ENCODE measurements at regions not wholly inside any gene's neighbourhood (a gene's known extent, or its start where the extent isn't known, plus 50 kb on each side); places are given as distances from the start of the nearest gene placed in this dataset.

GRCh38 chr21:41593051-41593759 is 85.2 kb upstream of the TMPRSS2 start:
- ATAC-seq (ENCODE audit: low FRiP score), result no peak
- no peak for DNase-seq
- no peaks in the 10 kb centered on the region for H3K36me3 ChIP-seq (ENCODE audit: control insufficient read depth in 1 of 2, insufficient read depth in 2 of 2, low read length in 1 of 2)
- intact Hi-C loops (cut with DNase I), result no loop called here
- no peak overlapping the region for H3K4me3 ChIP-seq (ENCODE audit: low read length in 2 of 2)
- H3K4me1 ChIP-seq (ENCODE audit: control insufficient read depth in 1 of 2, insufficient read depth in 2 of 2, low read length in 2 of 2), result no peaks in the 10 kb centered on the region
- H3K27ac ChIP-seq (ENCODE audit: low read depth in 1 of 2, low read length in 2 of 2), result no peak overlapping the region
- H3K9me3 ChIP-seq (ENCODE audit: control insufficient read depth, low read length), result no peaks in the 10 kb centered on the region
- H3K27me3 ChIP-seq (ENCODE audit: control insufficient read depth in 1 of 2, insufficient read depth in 2 of 2, low read length in 1 of 2), result no peaks in the 10 kb centered on the region
- WGBS, 2 donors, result 77 to 84% methylated on average over 12 of the region's 12 CpGs

- 92 to 93% methylated on average over 10 of the region's 10 CpGs for WGBS, 2 donors
- ATAC-seq (ENCODE audit: low FRiP score), result no peak
- no peak for DNase-seq
- H3K9me3 ChIP-seq (ENCODE audit: control insufficient read depth, low read length), result no peaks in the 10 kb centered on the region
- intact Hi-C loops (cut with DNase I), result no loop called here
- H3K4me1 ChIP-seq (ENCODE audit: control insufficient read depth in 1 of 2, insufficient read depth in 2 of 2, low read length in 2 of 2), result no peaks in the 10 kb centered on the region
- H3K36me3 ChIP-seq (ENCODE audit: control insufficient read depth in 1 of 2, insufficient read depth in 2 of 2, low read length in 1 of 2), result no peaks in the 10 kb centered on the region
- no peak overlapping the region for H3K4me3 ChIP-seq (ENCODE audit: low read length in 2 of 2)
- H3K27ac ChIP-seq (ENCODE audit: low read depth in 1 of 2, low read length in 2 of 2), result no peak overlapping the region
- no peaks in the 10 kb centered on the region for H3K27me3 ChIP-seq (ENCODE audit: control insufficient read depth in 1 of 2, insufficient read depth in 2 of 2, low read length in 1 of 2)
Observed at GRCh38 chr21:41589620-41590175, 81.7 kb upstream of the TMPRSS2 start.

GRCh38 chr21:41589131-41589530 is 81.2 kb upstream of the TMPRSS2 start:
- WGBS, 2 donors, result 93 to 100% methylated on average over 2 of the region's 2 CpGs
- DNase-seq, result no peak
- Histone ChIP-seq H3K27ac (ENCODE audit: low read depth in 1 of 2, low read length in 2 of 2) (no peak overlapping the region), H3K4me3 (ENCODE audit: low read length in 2 of 2) (no peak overlapping the region), H3K36me3 (ENCODE audit: control insufficient read depth in 1 of 2, insufficient read depth in 2 of 2, low read length in 1 of 2) (no peaks in the 10 kb centered on the region), H3K9me3 (ENCODE audit: control insufficient read depth, low read length) (no peaks in the 10 kb centered on the region), H3K27me3 (ENCODE audit: control insufficient read depth in 1 of 2, insufficient read depth in 2 of 2, low read length in 1 of 2) (no peaks in the 10 kb centered on the region), H3K4me1 (ENCODE audit: control insufficient read depth in 1 of 2, insufficient read depth in 2 of 2, low read length in 2 of 2) (no peaks in the 10 kb centered on the region)
- ATAC-seq (ENCODE audit: low FRiP score), result no peak
- intact Hi-C loops (cut with DNase I), result no loop called here

DNA sequence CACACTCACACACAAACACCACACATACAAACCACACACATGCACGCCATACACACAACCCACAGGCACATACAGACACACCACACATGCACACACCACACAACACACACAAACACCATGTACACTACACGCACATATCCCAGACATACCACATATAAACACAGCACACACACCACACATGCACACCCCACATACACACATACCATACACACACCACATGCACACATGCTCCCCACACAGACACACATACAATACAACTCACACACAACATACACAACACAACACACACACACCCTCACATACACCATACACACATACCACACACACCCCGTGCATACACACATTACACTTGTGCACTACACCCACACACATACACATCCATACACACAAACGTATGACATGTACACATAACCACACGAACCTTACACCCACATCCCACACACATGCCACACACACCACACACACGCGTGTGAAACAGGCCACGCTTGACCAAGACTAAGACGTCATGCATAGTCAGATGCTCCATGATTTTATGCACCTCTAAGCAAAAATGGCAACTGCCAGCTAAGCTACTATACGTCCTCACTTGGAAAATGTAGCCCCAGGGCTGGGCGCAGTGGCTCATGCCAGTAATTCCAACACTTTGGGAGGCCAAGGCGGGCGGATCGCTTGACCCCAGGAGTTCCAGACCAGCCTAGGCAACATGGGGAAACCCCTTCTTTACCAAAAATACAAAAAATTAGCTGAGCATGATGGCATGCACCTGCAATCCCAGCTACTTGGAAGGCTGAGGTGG is 77.4 kb upstream of the TMPRSS2 start:
- Histone ChIP-seq H3K27ac (ENCODE audit: low read depth in 1 of 2, low read length in 2 of 2) (no peak overlapping the region), H3K36me3 (ENCODE audit: control insufficient read depth in 1 of 2, insufficient read depth in 2 of 2, low read length in 1 of 2) (no peaks in the 10 kb centered on the region), H3K4me3 (ENCODE audit: low read length in 2 of 2) (no peak overlapping the region), H3K9me3 (ENCODE audit: control insufficient read depth, low read length) (no peaks in the 10 kb centered on the region), H3K4me1 (ENCODE audit: control insufficient read depth in 1 of 2, insufficient read depth in 2 of 2, low read length in 2 of 2) (no peaks in the 10 kb centered on the region), H3K27me3 (ENCODE audit: control insufficient read depth in 1 of 2, insufficient read depth in 2 of 2, low read length in 1 of 2) (no peaks in the 10 kb centered on the region)
- no peak for ATAC-seq (ENCODE audit: low FRiP score)
- no peak for DNase-seq
- WGBS, 2 donors, result 76 to 86% methylated on average over 14 of the region's 14 CpGs
- intact Hi-C loops (cut with DNase I), result no loop called here

GRCh38 chr21:41584603-41585176 is 76.7 kb upstream of the TMPRSS2 start:
- Histone ChIP-seq H3K4me3 (ENCODE audit: low read length in 2 of 2) (no peak overlapping the region), H3K4me1 (ENCODE audit: control insufficient read depth in 1 of 2, insufficient read depth in 2 of 2, low read length in 2 of 2) (no peaks in the 10 kb centered on the region), H3K27me3 (ENCODE audit: control insufficient read depth in 1 of 2, insufficient read depth in 2 of 2, low read length in 1 of 2) (no peaks in the 10 kb centered on the region), H3K9me3 (ENCODE audit: control insufficient read depth, low read length) (peaks cover under 1% of the 10 kb centered on the region), H3K27ac (ENCODE audit: low read depth in 1 of 2, low read length in 2 of 2) (no peak overlapping the region), H3K36me3 (ENCODE audit: control insufficient read depth in 1 of 2, insufficient read depth in 2 of 2, low read length in 1 of 2) (no peaks in the 10 kb centered on the region)
- DNase-seq (no peak), ATAC-seq (ENCODE audit: low FRiP score) (no peak)
- 89 to 92% methylated on average over 4 of the region's 4 CpGs for WGBS, 2 donors
- intact Hi-C loops (cut with DNase I), result no loop called here

DNA sequence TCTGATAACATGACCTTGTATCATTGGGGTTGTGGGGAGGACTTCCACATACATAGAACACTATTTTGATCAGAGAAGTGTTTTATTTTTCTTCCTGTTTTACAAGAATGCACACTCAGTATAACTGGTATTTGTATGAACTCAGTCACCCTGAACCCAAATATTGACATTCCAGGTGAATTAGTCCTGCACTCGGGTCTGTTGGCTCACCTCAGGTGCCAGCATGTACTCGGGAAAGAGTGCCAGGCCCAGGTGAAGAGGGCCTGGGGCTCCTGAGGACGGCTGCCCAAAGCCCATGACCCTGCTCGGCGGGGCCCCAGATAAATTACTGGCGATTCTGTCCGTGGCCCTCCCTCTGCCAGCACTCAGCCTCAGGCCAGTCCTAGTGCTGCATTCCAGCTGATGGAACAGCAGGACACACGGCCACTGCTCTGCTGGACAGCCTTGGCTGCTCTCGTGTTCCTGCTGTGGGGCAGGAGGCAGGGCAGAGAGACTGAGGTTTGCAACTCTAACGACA is 75.4 kb upstream of the TMPRSS2 start:
- DNase-seq, result no peak
- intact Hi-C loops (cut with DNase I), result no loop called here

GRCh38 chr21:41582866-41583265 is 74.9 kb upstream of the TMPRSS2 start:
- WGBS, 2 donors, result 88 to 90% methylated on average over 7 of the region's 7 CpGs

More for the DNA sequence above, 75.4 kb upstream of the TMPRSS2 start:
- Histone ChIP-seq H3K27ac (ENCODE audit: low read depth in 1 of 2, low read length in 2 of 2) (no peak overlapping the region), H3K9me3 (ENCODE audit: control insufficient read depth, low read length) (peaks cover 6% of the 10 kb centered on the region), H3K4me3 (ENCODE audit: low read length in 2 of 2) (no peak overlapping the region), H3K4me1 (ENCODE audit: control insufficient read depth in 1 of 2, insufficient read depth in 2 of 2, low read length in 2 of 2) (no peaks in the 10 kb centered on the region), H3K36me3 (ENCODE audit: control insufficient read depth in 1 of 2, insufficient read depth in 2 of 2, low read length in 1 of 2) (no peaks in the 10 kb centered on the region), H3K27me3 (ENCODE audit: control insufficient read depth in 1 of 2, insufficient read depth in 2 of 2, low read length in 1 of 2) (no peaks in the 10 kb centered on the region)
- no peak for ATAC-seq (ENCODE audit: low FRiP score)
- 25 to 29% methylated on average over 10 of the region's 10 CpGs for WGBS, 2 donors

DNA sequence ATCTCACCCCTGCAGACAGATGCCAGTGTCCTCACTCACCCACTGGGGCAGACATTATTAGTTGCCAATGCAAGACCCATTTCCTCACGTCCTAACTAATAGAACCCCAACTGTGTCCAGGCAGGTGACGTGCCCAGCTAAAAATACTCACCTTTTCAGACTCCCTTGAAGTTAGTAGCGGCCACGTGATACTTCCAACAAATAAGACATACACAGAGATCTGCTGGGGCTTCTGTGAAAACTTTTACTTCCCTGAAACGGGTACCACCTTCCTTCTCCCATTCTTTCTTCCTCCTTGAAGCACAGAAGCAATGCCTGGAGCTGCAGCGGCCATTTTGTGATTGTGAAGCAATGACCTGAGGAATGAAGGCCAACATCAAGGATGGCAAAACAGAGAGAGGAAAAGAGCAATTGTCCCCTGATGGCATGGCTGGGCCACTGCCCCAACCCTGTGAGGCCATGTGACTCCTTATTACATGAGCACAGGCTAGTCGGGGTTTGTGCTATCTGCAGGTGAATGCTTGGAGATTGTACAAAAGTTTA is 74.4 kb upstream of the TMPRSS2 start:
- no peak for ATAC-seq (ENCODE audit: low FRiP score)
- WGBS, 2 donors, result 87 to 90% methylated on average over 7 of the region's 7 CpGs

More at GRCh38 chr21:41582866-41583265, 74.9 kb upstream of the TMPRSS2 start:
- intact Hi-C loops (cut with DNase I), result no loop called here
- H3K27me3 ChIP-seq (ENCODE audit: control insufficient read depth in 1 of 2, insufficient read depth in 2 of 2, low read length in 1 of 2), result no peaks in the 10 kb centered on the region
- no peak overlapping the region for H3K4me3 ChIP-seq (ENCODE audit: low read length in 2 of 2)
- no peak overlapping the region for H3K27ac ChIP-seq (ENCODE audit: low read depth in 1 of 2, low read length in 2 of 2)
- peaks cover 6% of the 10 kb centered on the region for H3K9me3 ChIP-seq (ENCODE audit: control insufficient read depth, low read length)
- DNase-seq, result no peak
- no peak for ATAC-seq (ENCODE audit: low FRiP score)
- H3K36me3 ChIP-seq (ENCODE audit: control insufficient read depth in 1 of 2, insufficient read depth in 2 of 2, low read length in 1 of 2), result no peaks in the 10 kb centered on the region
- H3K4me1 ChIP-seq (ENCODE audit: control insufficient read depth in 1 of 2, insufficient read depth in 2 of 2, low read length in 2 of 2), result no peaks in the 10 kb centered on the region

More for the DNA sequence above, 74.4 kb upstream of the TMPRSS2 start:
- no peaks in the 10 kb centered on the region for H3K4me1 ChIP-seq (ENCODE audit: control insufficient read depth in 1 of 2, insufficient read depth in 2 of 2, low read length in 2 of 2)
- intact Hi-C loops (cut with DNase I), result no loop called here
- DNase-seq, result no peak
- H3K36me3 ChIP-seq (ENCODE audit: control insufficient read depth in 1 of 2, insufficient read depth in 2 of 2, low read length in 1 of 2), result no peaks in the 10 kb centered on the region
- no peak overlapping the region for H3K27ac ChIP-seq (ENCODE audit: low read depth in 1 of 2, low read length in 2 of 2)
- no peak overlapping the region for H3K4me3 ChIP-seq (ENCODE audit: low read length in 2 of 2)
- H3K27me3 ChIP-seq (ENCODE audit: control insufficient read depth in 1 of 2, insufficient read depth in 2 of 2, low read length in 1 of 2), result peaks cover 0 to under 1% of the 10 kb centered on the region in 2 donors
- peaks cover 6% of the 10 kb centered on the region for H3K9me3 ChIP-seq (ENCODE audit: control insufficient read depth, low read length)
